PC-9 (cell line): ENCODE measurements at regions not wholly inside any gene's neighbourhood (a gene's known extent, or its start where the extent isn't known, plus 50 kb on each side); places are given as distances from the start of the nearest gene placed in this dataset.

ENCODE experiments used
- EZH2 ChIP-seq: fragments of 200-600 bp; sonication (generic); IDR thresholded peaks from 2 replicates; pipeline ENCODE4 v1.8.0; 2017; ENCODE audit warnings: antibody characterized with exemption, low read depth
- TF ChIP-seq, protein P1 (sequence below): fragments of 200-600 bp; sonication (generic); conservative IDR thresholded peaks from 2 replicates; pipeline ENCODE4 v1.6.1; 2017; ENCODE audit warnings: mixed run types, antibody characterized with exemption, mild to moderate bottlenecking, moderate library complexity

DNA sequence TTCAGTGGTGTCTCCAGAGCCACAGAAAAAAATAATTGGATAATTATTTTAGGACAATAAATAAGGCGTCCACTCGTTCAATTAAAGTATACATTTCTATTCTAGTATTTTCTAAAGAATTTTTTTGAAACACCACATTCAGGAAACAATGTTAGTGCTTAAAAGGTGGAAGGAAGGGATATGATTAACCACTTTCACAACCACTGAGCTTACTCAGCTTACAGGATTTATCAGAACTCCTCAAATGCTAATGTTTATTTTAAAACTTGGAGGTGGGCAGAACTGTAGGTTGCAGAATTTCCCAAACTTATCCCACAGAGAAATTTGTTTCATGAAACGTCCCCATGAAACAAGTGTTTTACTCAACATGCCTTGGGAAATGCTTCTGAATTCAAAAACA, 54.3 kb upstream of the MAGEB2 start:
- no peak for TF ChIP-seq EZH2
- TF ChIP-seq, protein P1, sequence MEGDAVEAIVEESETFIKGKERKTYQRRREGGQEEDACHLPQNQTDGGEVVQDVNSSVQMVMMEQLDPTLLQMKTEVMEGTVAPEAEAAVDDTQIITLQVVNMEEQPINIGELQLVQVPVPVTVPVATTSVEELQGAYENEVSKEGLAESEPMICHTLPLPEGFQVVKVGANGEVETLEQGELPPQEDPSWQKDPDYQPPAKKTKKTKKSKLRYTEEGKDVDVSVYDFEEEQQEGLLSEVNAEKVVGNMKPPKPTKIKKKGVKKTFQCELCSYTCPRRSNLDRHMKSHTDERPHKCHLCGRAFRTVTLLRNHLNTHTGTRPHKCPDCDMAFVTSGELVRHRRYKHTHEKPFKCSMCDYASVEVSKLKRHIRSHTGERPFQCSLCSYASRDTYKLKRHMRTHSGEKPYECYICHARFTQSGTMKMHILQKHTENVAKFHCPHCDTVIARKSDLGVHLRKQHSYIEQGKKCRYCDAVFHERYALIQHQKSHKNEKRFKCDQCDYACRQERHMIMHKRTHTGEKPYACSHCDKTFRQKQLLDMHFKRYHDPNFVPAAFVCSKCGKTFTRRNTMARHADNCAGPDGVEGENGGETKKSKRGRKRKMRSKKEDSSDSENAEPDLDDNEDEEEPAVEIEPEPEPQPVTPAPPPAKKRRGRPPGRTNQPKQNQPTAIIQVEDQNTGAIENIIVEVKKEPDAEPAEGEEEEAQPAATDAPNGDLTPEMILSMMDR: no peak
